OCI-LY1 (cell line): ENCODE measurements at regions not wholly inside any gene's neighbourhood (a gene's known extent, or its start where the extent isn't known, plus 50 kb on each side); places are given as distances from the start of the nearest gene placed in this dataset.

Experiments used
- EZH2 ChIP-seq: fragments of 200-600 bp; sonication (generic), shearing (Covaris generic); IDR thresholded peaks from 2 replicates; pipeline ENCODE4 v1.8.0; 2017; ENCODE audit warnings: borderline replicate concordance, mixed run types, mild to moderate bottlenecking, antibody characterized with exemption, low read length, moderate library complexity, mixed read lengths
- TF ChIP-seq, protein P1 (sequence below): fragments of 200-600 bp; sonication (generic), shearing (Covaris generic); IDR thresholded peaks from 2 replicates; pipeline ENCODE4 v1.5.1; 2017; ENCODE audit warnings: mild to moderate bottlenecking, antibody characterized with exemption, low read length, moderate library complexity, mixed read lengths

DNA sequence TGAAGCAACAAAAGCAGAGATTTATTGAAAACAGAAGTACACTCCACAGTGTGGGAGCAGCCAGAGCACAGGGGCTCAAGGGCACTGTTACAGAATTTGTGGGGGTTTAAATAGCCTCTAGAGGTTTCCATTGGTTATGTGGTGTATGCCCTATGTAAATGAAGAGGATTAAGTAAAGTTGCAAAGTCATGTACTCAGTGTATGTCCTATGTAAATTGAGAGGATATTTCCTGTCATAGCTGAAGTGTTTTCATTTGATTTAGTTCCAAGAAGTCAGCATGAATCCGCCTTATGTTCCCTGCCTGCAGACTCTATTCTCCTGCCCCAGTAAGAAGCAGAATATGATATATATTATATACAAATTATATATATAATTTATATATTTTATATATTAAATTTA lies 966.0 kb upstream of the COX7C start:
- TF ChIP-seq, protein P1, sequence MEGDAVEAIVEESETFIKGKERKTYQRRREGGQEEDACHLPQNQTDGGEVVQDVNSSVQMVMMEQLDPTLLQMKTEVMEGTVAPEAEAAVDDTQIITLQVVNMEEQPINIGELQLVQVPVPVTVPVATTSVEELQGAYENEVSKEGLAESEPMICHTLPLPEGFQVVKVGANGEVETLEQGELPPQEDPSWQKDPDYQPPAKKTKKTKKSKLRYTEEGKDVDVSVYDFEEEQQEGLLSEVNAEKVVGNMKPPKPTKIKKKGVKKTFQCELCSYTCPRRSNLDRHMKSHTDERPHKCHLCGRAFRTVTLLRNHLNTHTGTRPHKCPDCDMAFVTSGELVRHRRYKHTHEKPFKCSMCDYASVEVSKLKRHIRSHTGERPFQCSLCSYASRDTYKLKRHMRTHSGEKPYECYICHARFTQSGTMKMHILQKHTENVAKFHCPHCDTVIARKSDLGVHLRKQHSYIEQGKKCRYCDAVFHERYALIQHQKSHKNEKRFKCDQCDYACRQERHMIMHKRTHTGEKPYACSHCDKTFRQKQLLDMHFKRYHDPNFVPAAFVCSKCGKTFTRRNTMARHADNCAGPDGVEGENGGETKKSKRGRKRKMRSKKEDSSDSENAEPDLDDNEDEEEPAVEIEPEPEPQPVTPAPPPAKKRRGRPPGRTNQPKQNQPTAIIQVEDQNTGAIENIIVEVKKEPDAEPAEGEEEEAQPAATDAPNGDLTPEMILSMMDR: no peak
- TF ChIP-seq EZH2: no peak
